Stimulated activated CD4-positive, alpha-beta T cell treated with anti-CD3 and anti-CD28 coated beads, Interleukin-12 subunit alpha, Interleukin-12 subunit beta, amount 100 ng/mL, for 4 hours (primary cell): ENCODE measurements at regions not wholly inside any gene's neighbourhood (a gene's known extent, or its start where the extent isn't known, plus 50 kb on each side); places are given as distances from the start of the nearest gene placed in this dataset.
"Not testable (repeated sequence)": the region's sequence is repeated elsewhere in the genome, so short reads cannot be mapped to it uniquely, and the experiment has no call there.

Source experiments
- DNase-seq: peaks from one replicate; pipeline ENCODE4 v3.0.0-alpha.2; 2020

- DNase-seq = not testable (repeated sequence)
These were observed 814.8 kb upstream of the CITED2 start for GRCh38 chr6:140189263-140189662.

GRCh38 chr6:140185991-140186390 is 811.5 kb upstream of the CITED2 start:
- DNase-seq = no peak

- DNase-seq = no peak
These were observed 809.4 kb upstream of the CITED2 start for GRCh38 chr6:140183881-140184280.

- DNase-seq = no peak
These were observed 808.4 kb upstream of the CITED2 start for GRCh38 chr6:140182821-140183220.

GRCh38 chr6:140181876-140182275 is 807.4 kb upstream of the CITED2 start:
- DNase-seq = no peak

GRCh38 chr6:140180306-140180705 is 805.9 kb upstream of the CITED2 start:
- no peak for DNase-seq

- DNase-seq = no peak
These were observed 804.5 kb upstream of the CITED2 start for GRCh38 chr6:140178935-140179334.

- no peak for DNase-seq
These were observed 804.1 kb upstream of the CITED2 start for GRCh38 chr6:140178520-140178919.

GRCh38 chr6:140176306-140176705 is 801.9 kb upstream of the CITED2 start:
- no peak for DNase-seq

GRCh38 chr6:140175486-140175885 is 801.0 kb upstream of the CITED2 start:
- DNase-seq = no peak

- DNase-seq = no peak
These were observed 800.1 kb upstream of the CITED2 start for GRCh38 chr6:140174524-140174923.

- DNase-seq = no peak
These were observed 793.9 kb upstream of the CITED2 start for GRCh38 chr6:140168365-140168764.

GRCh38 chr6:140160909-140161308 is 786.5 kb upstream of the CITED2 start:
- no peak for DNase-seq

GRCh38 chr6:140160494-140160893 is 786.0 kb upstream of the CITED2 start:
- no peak for DNase-seq

GRCh38 chr6:140156131-140156530 is 781.7 kb upstream of the CITED2 start:
- no peak for DNase-seq

- DNase-seq = no peak
These were observed 781.1 kb upstream of the CITED2 start for GRCh38 chr6:140155451-140156126.

GRCh38 chr6:140153703-140154102 is 779.3 kb upstream of the CITED2 start:
- no peak for DNase-seq

- DNase-seq = not testable (repeated sequence)
These were observed 773.7 kb upstream of the CITED2 start for GRCh38 chr6:140147825-140148814.

- no peak for DNase-seq
These were observed 766.4 kb upstream of the CITED2 start for GRCh38 chr6:140140891-140141290.

GRCh38 chr6:140138311-140139010 is 764.0 kb upstream of the CITED2 start:
- no peak for DNase-seq

GRCh38 chr6:140134224-140134623 is 759.8 kb upstream of the CITED2 start:
- no peak for DNase-seq

GRCh38 chr6:140130074-140130473 is 755.6 kb upstream of the CITED2 start:
- no peak for DNase-seq

GRCh38 chr6:140124498-140124897 is 750.0 kb upstream of the CITED2 start:
- no peak for DNase-seq
